ENCODE measurements at regions not wholly inside any gene's neighbourhood (a gene's known extent, or its start where the extent isn't known, plus 50 kb on each side); places are given as distances from the start of the nearest gene placed in this dataset.

- Histone ChIP-seq H3K4me2 (ENCODE audit: low read length) (no peak overlapping the region), H3K4me1 (no peaks in the 10 kb centered on the region), H3K9me3 (ENCODE audit: control insufficient read depth, low read length) (no peaks in the 10 kb centered on the region), H3K4me3 (ENCODE audit: low read depth, low read length) (no peak overlapping the region), H3K27me3 (ENCODE audit: control insufficient read depth, insufficient read depth, low read length) (no peaks in the 10 kb centered on the region), H2AFZ (no peak overlapping the region), H3K27ac (no peak overlapping the region), H3K36me3 (ENCODE audit: control insufficient read depth, insufficient read depth, low read length) (no peaks in the 10 kb centered on the region), H3K79me2 (no peaks in the 10 kb centered on the region), H3K9ac (no peak overlapping the region)
- no peak for TF ChIP-seq CTCF (IDR thresholded peaks at IDR 0.05)
Observed at GRCh38 chr2:118665784-118666529, 181.5 kb downstream of the EN1 start.

- TF ChIP-seq CTCF (IDR thresholded peaks at IDR 0.05): no peak
- Histone ChIP-seq H3K36me3 (ENCODE audit: control insufficient read depth, insufficient read depth, low read length) (no peaks in the 10 kb centered on the region), H3K27ac (no peak overlapping the region), H3K9ac (no peak overlapping the region), H3K4me1 (no peaks in the 10 kb centered on the region), H3K9me3 (ENCODE audit: control insufficient read depth, low read length) (no peaks in the 10 kb centered on the region), H3K79me2 (no peaks in the 10 kb centered on the region), H3K4me3 (ENCODE audit: low read depth, low read length) (no peak overlapping the region), H3K27me3 (ENCODE audit: control insufficient read depth, insufficient read depth, low read length) (no peaks in the 10 kb centered on the region), H3K4me2 (ENCODE audit: low read length) (no peak overlapping the region), H2AFZ (no peak overlapping the region)
Observed at GRCh38 chr2:118661179-118661578, 186.3 kb downstream of the EN1 start.

GRCh38 chr2:118658596-118659198, 188.8 kb downstream of the EN1 start:
- Histone ChIP-seq H3K4me3 (ENCODE audit: low read depth, low read length) (no peak overlapping the region), H3K27ac (no peak overlapping the region), H3K79me2 (no peaks in the 10 kb centered on the region), H3K4me2 (ENCODE audit: low read length) (no peak overlapping the region), H3K4me1 (no peaks in the 10 kb centered on the region), H2AFZ (no peak overlapping the region), H3K27me3 (ENCODE audit: control insufficient read depth, insufficient read depth, low read length) (no peaks in the 10 kb centered on the region), H3K36me3 (ENCODE audit: control insufficient read depth, insufficient read depth, low read length) (no peaks in the 10 kb centered on the region), H3K9me3 (ENCODE audit: control insufficient read depth, low read length) (no peaks in the 10 kb centered on the region), H3K9ac (no peak overlapping the region)
- TF ChIP-seq CTCF (IDR thresholded peaks at IDR 0.05): no peak

- Histone ChIP-seq H2AFZ (no peak overlapping the region), H3K4me1 (no peaks in the 10 kb centered on the region), H3K27me3 (ENCODE audit: control insufficient read depth, insufficient read depth, low read length) (no peaks in the 10 kb centered on the region), H3K27ac (no peak overlapping the region), H3K9ac (no peak overlapping the region), H3K4me3 (ENCODE audit: low read depth, low read length) (no peak overlapping the region), H3K9me3 (ENCODE audit: control insufficient read depth, low read length) (no peaks in the 10 kb centered on the region), H3K36me3 (ENCODE audit: control insufficient read depth, insufficient read depth, low read length) (no peaks in the 10 kb centered on the region), H3K4me2 (ENCODE audit: low read length) (no peak overlapping the region), H3K79me2 (no peaks in the 10 kb centered on the region)
- TF ChIP-seq CTCF (IDR thresholded peaks at IDR 0.05): no peak
Observed at GRCh38 chr2:118657466-118657865, 190.0 kb downstream of the EN1 start.

GRCh38 chr2:118654945-118655344, 192.5 kb downstream of the EN1 start:
- TF ChIP-seq CTCF (IDR thresholded peaks at IDR 0.05): no peak
- H3K27me3 ChIP-seq (ENCODE audit: control insufficient read depth, insufficient read depth, low read length): no peaks in the 10 kb centered on the region
- no peak overlapping the region for H2AFZ ChIP-seq

More at GRCh38 chr2:118654945-118655344, 192.5 kb downstream of the EN1 start:
- Histone ChIP-seq H3K9ac (no peak overlapping the region), H3K27ac (no peak overlapping the region), H3K4me2 (ENCODE audit: low read length) (no peak overlapping the region), H3K36me3 (ENCODE audit: control insufficient read depth, insufficient read depth, low read length) (no peaks in the 10 kb centered on the region), H3K9me3 (ENCODE audit: control insufficient read depth, low read length) (no peaks in the 10 kb centered on the region), H3K4me3 (ENCODE audit: low read depth, low read length) (no peak overlapping the region), H3K4me1 (no peaks in the 10 kb centered on the region), H3K79me2 (no peaks in the 10 kb centered on the region)

Data from parathyroid adenoma (tissue), 2 donors.